Hematopoietic multipotent progenitor cell treated with erythropoietin and hydrocortisone succinate and interleukin-3 and kit ligand, for 17 days (in vitro differentiated cells): ENCODE measurements at regions not wholly inside any gene's neighbourhood (a gene's known extent, or its start where the extent isn't known, plus 50 kb on each side); places are given as distances from the start of the nearest gene placed in this dataset.
"Not testable (repeated sequence)": the region's sequence is repeated elsewhere in the genome, so short reads cannot be mapped to it uniquely, and the experiment has no call there.

ENCODE experiments used
- DNase-seq: peaks from one replicate; pipeline ENCODE4 v3.0.0-alpha.2; 2015; ENCODE audit warnings: low spot score

DNA sequence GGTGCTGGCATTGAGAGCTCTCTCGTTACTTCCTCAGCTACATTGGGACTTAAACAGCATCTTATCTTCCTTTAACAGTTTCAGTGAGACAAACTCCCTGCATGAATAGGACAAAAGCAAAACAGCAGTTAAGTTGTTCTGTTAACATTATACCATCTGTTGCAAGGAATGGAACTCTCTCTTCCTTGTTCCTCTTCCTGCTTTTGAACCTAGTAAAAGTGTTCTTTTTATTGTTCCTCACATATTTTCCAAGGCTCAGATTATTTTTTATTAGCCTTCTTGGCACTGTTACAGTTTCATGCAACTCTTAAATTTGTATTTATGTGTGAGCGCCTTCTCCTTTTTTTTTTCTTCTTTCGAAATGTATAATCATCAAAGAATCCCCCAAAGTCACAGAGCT lies 202.6 kb upstream of the UFM1 start:
- no peak for DNase-seq

DNA sequence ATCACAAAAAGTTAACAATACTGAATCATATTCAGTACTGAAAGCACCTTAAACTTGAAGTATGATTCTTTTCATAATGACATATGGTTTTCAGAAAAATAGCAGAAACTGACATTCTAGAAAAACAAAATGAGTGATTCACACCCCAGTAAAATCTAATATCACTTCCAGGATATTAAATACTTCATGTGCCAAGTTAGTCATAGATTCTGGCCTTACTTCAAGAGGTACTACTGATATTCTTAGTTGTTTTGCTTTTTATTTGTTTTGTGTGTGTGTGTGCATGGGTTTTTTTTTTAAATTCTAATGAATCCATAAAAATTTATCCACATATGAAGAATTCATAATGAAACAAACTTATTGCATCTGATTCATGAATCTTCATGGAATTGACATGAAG lies 207.9 kb upstream of the UFM1 start:
- no peak for DNase-seq

DNA sequence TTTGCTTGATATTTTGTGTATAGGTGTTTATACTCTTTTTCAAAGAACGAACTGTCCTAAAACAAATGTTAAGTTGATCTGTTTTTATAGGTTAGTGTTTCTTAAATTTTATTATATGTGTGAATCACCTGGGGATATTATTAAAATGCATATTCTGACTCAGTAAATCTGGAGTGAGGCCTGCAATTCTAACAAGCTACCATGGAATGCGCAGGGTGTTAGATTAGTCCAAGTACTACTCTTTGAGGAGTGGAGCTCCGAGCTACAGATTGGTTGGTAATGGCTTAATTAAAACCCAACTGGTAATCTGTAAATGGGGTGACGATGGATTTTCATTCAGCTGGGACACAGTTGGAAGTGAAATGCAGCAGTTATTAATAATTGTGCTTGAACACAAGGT lies 214.1 kb upstream of the UFM1 start:
- no peak for DNase-seq

DNA sequence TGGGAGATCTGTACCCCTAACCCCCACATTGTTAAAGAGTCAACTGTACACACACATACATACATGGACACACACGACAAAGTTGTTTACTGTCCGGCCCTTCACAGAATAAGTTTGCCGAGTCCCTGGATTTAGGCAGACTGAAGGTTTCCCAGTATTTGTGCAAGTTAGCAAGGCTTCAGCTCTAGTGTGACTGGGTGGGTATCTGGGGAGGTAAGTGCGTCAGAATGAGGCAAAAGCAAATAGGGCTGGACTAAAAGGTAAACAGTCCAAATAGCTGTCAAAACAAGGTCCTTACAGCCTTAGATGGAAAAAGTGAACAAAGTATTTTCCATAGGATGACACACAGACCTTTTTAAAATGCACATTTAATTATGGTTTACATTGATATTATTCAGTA lies 228.4 kb upstream of the UFM1 start:
- no peak for DNase-seq

DNA sequence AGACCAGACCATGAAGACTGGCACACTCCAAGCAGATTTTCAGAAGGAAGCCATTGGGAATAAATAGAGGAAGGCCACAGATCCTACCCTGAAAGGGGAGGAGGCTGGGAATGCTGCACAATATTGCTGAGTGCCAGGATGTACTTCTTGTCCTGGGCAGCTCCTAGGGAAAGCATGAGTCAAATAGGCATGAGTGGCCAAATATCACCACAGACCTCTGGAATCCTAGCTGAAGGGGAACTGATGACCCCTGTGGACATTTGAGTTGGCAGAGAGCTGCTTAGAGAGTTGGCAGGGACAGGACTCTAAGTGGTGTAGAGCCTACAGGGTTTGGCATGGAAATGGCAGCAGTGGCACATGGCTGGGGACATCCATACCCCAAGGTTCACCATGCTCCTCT lies 234.3 kb upstream of the TRPC4 start:
- DNase-seq: no peak

DNA sequence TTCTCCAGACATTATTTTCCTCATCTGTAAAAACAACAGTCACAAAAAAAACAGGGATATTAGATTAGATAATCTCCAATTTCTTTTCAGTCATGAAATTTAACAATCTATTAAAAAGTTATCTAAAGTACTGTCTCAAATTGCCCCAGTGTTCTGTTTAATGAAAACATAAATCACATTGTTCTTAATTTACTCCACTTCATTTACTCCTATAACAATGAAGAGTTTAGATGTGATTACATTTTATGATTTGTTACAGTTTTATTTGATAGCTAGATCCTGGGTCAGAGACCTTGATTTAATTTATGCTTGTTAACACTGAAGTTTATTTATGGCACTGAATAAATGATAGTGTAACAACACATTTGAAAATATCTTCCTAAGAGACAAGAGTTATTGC lies 230.2 kb upstream of the TRPC4 start:
- DNase-seq: no peak

DNA sequence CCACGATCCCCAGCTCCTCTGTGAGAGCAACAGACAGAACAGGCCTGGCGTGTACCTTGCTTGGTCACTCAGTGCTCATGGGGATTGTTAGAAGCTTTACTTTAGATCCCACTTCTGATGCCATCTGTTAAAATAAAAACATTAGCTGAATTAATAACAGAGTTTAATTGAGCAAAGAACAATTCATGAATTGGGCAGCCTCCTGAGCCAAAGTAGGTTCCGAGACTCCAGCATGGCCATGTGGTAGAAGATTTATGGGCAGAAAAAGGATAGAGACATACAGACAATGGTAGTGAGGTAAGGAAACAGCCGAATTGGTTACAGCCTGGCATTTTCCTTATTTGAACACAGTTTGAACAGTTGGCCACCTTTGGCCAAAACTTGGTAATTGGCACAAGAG lies 223.9 kb upstream of the TRPC4 start:
- DNase-seq: no peak

DNA sequence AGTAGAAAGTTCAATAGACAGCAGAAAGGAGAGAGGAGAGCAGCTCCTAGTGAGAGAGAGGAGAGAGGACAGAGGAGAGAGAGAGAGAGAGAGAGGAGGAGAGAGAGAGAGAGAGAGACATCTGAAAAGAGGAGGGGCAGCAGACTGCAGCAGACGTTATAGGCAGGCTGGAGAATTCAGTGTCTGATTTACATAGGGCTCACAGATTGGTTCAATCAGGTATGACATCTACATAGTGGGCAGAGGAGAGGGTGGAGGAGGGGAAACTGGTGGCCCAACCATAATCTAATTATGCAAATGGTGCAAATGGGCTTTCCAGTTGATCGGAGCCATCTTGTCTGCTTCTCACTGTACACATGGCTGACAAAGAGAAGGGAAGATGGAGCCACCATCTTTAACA lies 221.3 kb upstream of the TRPC4 start:
- DNase-seq: no peak

DNA sequence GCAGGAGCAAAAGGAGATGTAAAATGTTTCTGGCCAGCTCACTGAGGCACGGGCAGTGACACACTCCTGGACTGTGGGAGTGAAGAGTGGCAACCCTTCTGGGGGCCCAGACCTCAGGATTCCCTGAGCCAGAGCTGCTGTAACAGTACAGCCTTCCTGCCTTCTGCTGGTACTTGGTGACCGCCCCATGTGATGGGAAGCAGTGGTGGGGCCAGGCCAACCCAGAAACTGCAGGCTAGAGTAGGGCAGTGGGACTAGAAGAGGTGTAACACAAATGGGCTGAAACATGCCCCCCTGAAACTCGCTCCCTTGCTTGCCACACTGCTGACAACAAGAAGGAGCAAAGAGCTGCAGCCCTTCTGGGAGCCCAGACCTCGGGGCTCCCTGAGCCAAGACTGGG lies 217.1 kb upstream of the TRPC4 start:
- no peak for DNase-seq

DNA sequence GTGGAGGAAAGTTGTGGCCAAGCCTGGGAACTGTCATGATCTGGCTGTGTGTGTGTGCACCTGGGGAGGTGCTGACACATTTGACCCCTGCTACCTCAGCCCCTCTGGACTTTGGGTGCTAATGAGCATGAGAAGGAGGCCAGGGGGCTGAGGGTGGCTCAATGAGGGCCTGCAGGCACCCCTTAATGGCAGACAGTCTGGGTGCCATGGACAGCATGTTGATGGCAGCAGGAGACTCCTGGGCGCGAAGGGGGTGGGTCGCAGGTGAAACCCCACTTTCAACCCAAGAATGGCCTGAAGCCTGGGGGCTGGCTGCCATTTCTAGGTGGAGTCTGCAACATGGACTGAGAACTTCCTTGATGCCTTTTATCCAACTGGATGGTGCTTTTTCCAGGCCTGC lies 216.4 kb upstream of the TRPC4 start:
- no peak for DNase-seq

DNA sequence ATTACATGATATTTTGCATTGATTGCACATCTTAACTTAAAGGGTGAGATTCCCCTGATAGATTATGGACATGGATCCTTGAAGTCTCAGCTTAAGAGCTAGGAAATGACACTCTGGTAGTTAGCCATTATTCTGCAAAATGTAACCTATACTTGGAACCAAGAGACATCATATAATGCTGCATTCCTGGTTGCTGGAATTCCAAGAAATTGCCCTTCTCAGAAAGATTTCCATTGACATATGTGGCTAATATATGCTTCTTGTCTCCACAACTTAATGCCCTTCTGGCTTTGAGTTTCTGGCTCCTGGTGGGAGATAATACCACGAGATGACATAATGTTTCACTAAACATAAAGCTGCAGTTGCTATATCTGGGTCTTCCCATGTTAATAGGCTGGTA lies 204.4 kb upstream of the TRPC4 start:
- DNase-seq: no peak

DNA sequence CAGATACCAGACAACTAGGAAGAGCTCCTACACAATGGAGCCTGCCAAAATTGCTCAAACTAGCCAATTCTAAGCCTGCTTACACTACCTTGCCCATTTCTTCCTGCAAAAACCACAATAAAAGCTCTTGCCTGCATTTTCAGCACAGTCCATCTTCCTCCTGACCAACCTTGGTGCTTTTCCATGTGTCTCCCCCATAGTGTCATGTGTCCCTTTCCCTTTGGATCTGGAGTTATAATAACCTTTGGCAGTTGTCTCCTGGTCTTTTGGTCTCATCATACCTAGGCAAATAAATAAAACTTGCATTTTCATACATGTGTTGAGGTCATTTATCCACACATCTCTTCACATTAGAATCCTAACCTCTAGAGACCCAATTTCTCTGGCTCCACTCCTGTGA lies 203.1 kb upstream of the TRPC4 start:
- no peak for DNase-seq

DNA sequence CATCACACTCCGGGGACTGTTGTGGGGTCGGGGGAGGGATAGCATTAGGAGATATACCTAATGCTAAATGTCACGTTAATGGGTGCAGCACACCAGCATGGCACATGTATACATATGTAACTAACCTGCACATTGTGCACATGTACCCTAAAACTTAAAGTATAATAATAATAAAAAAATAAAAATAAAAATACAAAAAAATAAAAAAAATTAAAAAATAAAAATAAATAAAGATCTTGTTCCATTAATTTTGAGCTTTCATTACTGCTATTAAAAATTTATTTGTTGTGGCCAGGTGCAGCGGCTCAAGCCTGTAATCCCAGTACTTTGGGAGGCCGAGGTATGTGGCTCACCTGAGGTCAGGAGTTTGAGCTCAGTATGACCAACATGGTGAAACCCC lies 201.8 kb upstream of the TRPC4 start:
- not testable (repeated sequence) for DNase-seq

DNA sequence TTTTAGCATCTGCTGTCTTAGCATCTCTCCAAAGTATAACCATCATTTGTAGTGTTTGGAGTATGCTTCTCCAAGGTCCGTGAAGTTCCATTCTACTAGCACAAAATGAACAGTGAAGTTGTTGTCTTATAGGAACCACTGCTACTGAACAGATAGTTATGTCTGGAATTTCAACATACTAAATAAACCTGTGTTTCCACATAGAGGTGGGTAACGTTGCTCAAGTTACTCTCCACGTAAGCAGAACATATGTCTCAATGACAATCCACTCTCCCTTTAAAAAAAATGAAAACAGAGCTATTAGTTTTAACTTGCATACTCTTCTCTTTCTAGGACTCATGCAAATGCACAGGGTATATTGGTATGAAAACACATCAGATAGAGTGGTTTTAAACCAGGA lies 184.3 kb upstream of the TRPC4 start:
- DNase-seq: no peak

DNA sequence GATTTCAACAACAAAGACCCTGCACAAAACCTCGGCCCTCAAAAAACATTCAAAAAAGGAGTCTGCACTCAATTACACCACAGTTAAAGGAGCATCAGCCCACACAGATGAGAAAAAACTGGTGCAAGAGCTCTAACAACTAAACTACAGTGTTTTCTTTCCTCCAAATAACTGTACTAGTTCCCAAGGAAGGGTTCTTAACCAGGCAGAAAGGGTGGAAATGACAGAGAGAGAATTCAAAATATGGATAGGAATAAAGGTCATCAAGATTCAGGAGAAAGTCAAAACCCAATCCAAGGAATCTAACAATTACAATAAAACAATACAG lies 176.4 kb upstream of the TRPC4 start:
- no peak for DNase-seq

DNA sequence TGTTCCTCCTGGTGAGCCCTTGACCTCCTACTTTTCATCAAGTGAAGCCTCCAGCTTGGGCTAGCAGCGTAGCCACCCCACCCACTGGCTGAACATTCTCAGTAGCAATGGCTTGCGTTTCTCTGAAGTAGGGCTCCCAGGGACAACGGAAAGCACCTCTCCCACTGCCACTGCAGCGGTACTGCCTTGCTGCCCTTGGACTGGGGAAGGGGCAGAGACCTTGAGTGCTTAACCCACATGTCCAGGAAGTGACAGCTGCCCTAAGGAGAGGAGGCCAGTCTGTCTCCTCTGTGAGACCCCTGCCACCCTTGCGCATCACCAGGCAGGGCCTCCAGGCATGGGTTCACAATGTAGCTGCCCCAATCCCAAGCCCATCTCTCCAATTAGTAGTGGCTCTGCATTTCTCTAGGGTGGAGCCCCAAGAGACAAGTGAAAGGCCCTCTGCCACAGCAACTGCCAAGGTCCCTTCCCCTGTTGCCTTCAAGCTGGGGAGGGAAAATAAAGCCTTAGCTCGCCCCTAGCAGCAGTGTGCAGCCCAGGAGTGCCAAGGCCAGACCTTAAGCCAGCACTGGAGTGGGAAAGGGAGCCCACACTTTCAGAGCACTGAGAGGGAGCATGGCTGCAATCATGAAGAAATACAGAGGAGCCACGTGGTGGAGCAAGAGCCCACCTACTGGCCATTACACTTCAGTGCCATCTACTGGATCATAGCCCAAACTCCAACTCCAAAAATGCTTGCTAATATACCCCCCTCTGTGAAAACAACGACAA lies 175.9 kb upstream of the TRPC4 start:
- no peak for DNase-seq

DNA sequence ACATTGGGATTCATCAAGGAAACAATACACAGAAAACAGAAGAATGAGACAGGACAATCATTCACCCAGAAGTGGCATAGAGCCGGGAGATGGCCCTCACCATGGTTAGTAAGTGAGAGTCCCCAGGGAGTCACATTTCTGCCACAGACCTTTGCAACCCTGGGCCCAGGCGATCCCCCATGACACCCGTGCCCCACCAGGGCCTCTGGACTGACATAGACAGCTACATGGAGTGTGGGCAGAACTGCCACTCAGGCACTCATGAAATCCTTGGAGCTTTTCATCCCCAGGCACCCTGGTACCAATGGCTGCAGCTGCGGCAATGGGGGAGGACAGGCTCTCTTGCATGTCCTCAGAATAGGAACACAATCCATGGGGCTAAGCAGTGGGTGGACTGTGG lies 174.5 kb upstream of the TRPC4 start:
- no peak for DNase-seq

DNA sequence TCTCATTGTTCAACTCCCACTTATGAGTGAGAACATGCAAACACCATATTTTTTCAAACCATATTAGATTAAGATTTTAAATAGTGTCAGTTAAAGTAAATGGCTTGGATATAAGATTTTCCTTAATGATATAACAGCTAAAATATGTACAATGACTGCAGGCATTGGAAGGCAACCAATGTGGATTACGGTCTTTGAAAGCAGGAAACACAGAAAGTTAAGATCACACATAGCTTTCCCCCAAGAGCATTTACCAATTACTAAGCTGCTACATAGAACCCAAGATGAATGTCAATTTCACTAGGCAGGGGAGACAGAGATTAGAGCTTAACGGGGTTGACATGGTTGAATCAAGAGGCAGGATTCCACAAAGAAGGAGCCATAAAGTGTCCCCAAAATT lies 173.2 kb upstream of the TRPC4 start:
- no peak for DNase-seq

DNA sequence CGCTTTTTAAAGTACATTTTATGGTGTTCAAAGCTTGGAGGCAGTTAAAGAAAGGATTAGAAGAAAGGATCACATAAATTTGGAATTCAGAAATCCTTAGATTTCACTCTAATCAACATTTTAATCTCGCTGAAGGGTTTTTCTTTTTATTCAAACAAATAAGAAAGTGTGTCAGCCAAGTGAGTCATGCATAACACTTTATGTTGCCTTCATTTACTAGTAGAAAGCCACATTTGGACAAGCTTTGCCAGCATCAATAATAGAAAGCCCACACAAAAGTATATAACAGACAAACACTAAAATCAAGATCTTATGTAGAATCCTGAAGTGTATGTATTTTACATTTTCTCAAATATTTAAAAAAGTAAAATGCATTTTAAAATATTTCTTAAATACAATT lies 154.9 kb upstream of the TRPC4 start:
- DNase-seq: no peak

DNA sequence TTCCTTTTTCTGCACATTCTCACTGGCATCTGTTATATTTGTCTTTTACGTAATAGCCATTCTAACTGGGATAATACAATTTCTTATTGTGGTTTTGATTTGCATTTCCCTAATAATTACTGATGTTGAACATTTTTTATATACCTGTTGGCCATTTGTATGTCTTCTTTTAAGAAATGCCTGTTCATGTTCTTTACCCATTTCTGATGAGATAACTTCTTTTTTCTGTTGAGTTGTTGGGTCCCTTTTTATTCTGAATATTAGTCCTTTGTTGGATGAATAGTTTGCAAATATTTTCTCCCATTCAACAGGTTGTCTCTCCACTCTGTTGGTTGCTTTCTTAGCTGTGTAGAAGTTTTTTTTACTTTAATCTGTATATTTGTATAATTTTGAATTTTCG lies 147.7 kb upstream of the TRPC4 start:
- DNase-seq: no peak

DNA sequence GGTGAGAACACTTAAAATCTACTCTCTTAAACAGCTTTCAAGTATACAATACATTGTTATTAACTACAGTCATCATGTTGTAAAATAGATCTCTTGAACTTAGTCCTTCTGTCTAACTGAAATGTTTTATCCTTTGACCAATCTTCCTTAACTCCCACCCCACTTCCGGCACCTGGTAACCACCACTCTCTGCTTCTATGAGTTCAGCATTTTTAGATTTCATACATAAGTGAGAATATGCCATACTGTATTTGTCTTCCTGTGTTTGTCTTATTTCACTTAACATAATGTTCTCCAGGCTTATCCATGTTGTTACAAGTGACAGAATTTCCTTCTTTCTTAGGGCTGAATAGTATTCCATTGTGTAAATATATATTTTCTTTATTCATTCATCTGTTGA lies 144.1 kb upstream of the TRPC4 start:
- DNase-seq: no peak

DNA sequence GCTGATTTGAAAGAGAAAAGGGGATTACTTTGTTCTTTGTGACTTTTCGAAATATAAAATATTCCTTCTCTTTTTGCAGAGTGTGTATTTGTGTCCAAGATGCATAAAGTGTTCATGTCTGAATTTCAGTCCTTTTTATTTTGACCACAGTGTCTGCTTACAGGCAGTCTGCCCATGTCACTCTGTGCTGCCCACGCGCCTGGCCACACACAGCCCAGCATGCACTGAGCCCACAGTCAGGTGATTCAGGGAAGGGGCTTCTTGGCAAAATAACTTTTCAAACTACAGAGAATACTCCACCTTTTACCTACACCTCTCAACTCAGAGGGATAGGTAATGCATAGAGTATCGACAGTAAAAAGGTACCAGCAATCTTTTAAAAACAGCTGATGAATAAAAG lies 142.5 kb upstream of the TRPC4 start:
- no peak for DNase-seq

DNA sequence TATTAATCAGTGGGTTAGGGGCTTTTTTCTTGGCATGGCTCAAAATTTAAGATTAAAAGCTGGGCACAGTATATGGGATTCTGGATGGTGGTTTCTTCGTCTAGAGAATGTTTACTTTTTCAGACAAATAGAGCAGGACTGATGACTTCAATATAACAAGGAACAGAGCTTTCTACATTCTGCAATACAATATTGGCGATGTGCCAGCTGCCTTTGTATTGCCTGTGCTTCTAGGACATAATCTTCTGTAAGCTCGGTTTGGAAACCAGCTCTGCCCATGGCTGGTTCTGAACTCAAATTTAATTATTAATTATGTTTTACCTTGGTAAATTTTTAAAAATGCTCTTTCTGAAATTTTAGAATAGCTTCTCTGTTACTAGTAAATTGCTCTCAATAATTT lies 139.1 kb upstream of the TRPC4 start:
- DNase-seq: no peak

DNA sequence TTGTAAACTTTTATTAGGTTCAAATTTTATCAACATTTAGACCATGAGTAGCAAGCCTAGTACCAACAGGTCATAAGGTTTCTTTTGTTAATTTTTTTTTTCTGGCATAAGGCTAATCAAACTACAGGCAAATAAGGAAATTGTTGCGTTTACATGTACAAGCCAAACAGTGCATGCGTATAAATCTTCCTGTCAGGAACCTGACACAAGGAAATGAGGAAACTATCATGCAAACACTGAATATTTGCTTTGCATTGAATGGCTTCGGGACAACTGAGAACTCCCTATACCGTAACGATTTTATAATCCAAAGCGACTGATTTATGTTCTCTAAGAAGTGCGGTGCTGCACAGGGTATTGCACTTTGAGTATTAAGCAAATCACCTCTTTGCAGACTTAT lies 133.0 kb upstream of the TRPC4 start:
- no peak for DNase-seq

DNA sequence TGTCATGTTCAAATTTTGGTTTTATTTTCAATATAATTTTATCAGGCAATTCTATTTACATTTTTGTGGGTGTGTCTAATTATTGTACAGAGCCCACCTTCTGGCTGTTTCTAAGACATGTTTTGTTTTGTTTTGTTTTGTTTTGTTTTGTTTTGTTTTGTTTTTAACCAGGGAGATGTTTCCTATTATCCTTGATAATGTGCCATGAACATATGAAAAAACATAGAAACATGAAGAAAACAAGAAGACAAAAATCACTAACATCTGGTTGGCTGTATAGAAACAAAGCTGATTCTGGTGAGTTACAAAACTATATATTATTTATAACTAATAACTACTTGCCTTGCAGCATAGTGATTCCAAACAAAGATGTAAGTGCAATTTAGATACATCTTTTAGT lies 128.1 kb upstream of the TRPC4 start:
- no peak for DNase-seq
